Smooth muscle cell (in vitro differentiated cells): ENCODE measurements at regions not wholly inside any gene's neighbourhood (a gene's known extent, or its start where the extent isn't known, plus 50 kb on each side); places are given as distances from the start of the nearest gene placed in this dataset.

ENCODE experiments used
- DNase-seq: peaks from one replicate; lab custom pipeline; 2025; ENCODE audit not compliant: unreplicated experiment; lab: John Stamatoyannopoulos, UW
- H2AFZ ChIP-seq: fragments of 200-600 bp; sonication (generic); 2 replicates; pipeline ENCODE4 v1.6.0; 2016; ENCODE audit warnings: antibody characterized with exemption, low read depth, mild to moderate bottlenecking
- H3F3A ChIP-seq: fragments of 200-600 bp; sonication (generic); 2 replicates; pipeline ENCODE4 v1.6.0; 2017; ENCODE audit warnings: antibody characterized with exemption, low read depth
- H3K27ac ChIP-seq: fragments of 200-600 bp; sonication (generic); 2 replicates; pipeline ENCODE4 v1.5.1; 2016; ENCODE audit warnings: low read depth, mild to moderate bottlenecking
- H3K27me3 ChIP-seq: fragments of 200-600 bp; sonication (generic); 2 replicates; pipeline ENCODE4 v1.6.1; 2016; ENCODE audit warnings: low read depth, mild to moderate bottlenecking
- H3K36me3 ChIP-seq: fragments of 200-600 bp; sonication (generic); 2 replicates; pipeline ENCODE4 v1.5.1; 2016; ENCODE audit warnings: low read depth
- H3K4me1 ChIP-seq: fragments of 200-600 bp; sonication (generic); 2 replicates; pipeline ENCODE4 v1.5.1; 2016; ENCODE audit warnings: low read depth
- H3K4me2 ChIP-seq: fragments of 200-600 bp; sonication (generic); 2 replicates; pipeline ENCODE4 v1.6.0; 2016; ENCODE audit warnings: mild to moderate bottlenecking
- H3K4me3 ChIP-seq: fragments of 200-600 bp; sonication (generic); 2 replicates; pipeline ENCODE4 v1.5.1; 2016; ENCODE audit warnings: mild to moderate bottlenecking
- H3K79me2 ChIP-seq: fragments of 200-600 bp; sonication (generic); 2 replicates; pipeline ENCODE4 v1.6.0; 2016; ENCODE audit warnings: low read depth, mild to moderate bottlenecking
- H3K9ac ChIP-seq: fragments of 200-600 bp; sonication (generic); 2 replicates; pipeline ENCODE4 v1.6.0; 2016; ENCODE audit warnings: low read depth
- H3K9me3 ChIP-seq: fragments of 200-600 bp; sonication (generic); replicated peaks from 2 replicates; pipeline ENCODE4 v1.5.1; 2016; ENCODE audit warnings: low read depth
- H4K20me1 ChIP-seq: fragments of 200-600 bp; sonication (generic); 2 replicates; pipeline ENCODE4 v1.6.0; 2016; ENCODE audit warnings: low read depth
- WGBS: methylation state at CpG from one replicate; pipeline ENCODE4 v1.1.7; 2016; ENCODE audit warnings: low lambda C conversion rate; 5-methylcytosine and 5-hydroxymethylcytosine counted together
- TF ChIP-seq, protein P1 (sequence below): fragments of 200-600 bp; sonication (generic); IDR thresholded peaks from 2 replicates; pipeline ENCODE4 v1.5.1; 2017; ENCODE audit warnings: borderline replicate concordance, mild to moderate bottlenecking, antibody characterized with exemption; ENCODE audit not compliant: insufficient read depth, poor library complexity, severe bottlenecking

- no peaks in the 10 kb centered on the region for H3K79me2 ChIP-seq
- no peaks in the 10 kb centered on the region for H3K9me3 ChIP-seq
- DNase-seq: no peak
- no peaks in the 10 kb centered on the region for H3K27me3 ChIP-seq
- H3K36me3 ChIP-seq: no peaks in the 10 kb centered on the region
- no peak overlapping the region for H3K4me3 ChIP-seq
- no peak overlapping the region for H2AFZ ChIP-seq
- H3F3A ChIP-seq: no peaks in the 10 kb centered on the region
- H3K4me1 ChIP-seq: no peaks in the 10 kb centered on the region
- H3K27ac ChIP-seq: no peak overlapping the region
- no peaks in the 10 kb centered on the region for H4K20me1 ChIP-seq
- H3K4me2 ChIP-seq: no peak overlapping the region
- WGBS: 66% methylated on average over 4 of the region's 4 CpGs
- no peak overlapping the region for H3K9ac ChIP-seq
- TF ChIP-seq, protein P1, sequence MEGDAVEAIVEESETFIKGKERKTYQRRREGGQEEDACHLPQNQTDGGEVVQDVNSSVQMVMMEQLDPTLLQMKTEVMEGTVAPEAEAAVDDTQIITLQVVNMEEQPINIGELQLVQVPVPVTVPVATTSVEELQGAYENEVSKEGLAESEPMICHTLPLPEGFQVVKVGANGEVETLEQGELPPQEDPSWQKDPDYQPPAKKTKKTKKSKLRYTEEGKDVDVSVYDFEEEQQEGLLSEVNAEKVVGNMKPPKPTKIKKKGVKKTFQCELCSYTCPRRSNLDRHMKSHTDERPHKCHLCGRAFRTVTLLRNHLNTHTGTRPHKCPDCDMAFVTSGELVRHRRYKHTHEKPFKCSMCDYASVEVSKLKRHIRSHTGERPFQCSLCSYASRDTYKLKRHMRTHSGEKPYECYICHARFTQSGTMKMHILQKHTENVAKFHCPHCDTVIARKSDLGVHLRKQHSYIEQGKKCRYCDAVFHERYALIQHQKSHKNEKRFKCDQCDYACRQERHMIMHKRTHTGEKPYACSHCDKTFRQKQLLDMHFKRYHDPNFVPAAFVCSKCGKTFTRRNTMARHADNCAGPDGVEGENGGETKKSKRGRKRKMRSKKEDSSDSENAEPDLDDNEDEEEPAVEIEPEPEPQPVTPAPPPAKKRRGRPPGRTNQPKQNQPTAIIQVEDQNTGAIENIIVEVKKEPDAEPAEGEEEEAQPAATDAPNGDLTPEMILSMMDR: no peak
These were observed 289.5 kb upstream of the IL12B start for GRCh38 chr5:159619826-159620225.

DNA sequence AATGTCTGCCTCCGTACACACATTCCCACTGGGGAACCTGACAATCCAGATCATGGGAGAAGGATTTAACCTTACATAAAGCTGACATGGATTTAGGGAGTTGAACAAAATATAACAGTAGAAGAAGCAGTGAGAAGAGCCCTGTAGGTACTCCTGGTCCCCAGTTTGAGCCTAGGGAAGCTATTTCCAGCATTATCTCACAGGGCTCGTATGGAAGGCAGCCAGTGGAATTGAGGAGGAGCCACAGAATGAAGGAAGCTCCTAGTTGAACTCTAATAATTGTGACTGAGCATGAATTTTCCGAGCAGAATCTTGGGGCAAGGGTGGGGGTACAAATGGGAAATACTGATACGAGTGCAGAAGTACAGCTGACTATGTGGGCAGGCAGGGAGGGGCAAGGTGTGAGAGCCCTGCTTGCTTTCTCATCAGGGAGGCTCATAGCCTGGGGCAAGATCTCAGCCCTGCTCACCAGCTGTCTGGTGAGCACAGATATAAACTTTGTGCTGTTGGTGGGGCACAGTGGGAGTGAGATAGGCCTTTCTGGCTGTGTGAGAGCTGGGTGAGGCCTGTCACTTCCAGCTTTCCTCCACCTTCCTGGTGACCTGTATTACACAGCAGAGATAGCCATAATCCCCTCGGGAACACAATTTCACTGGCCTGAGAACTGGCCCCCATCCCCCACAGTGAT, 290.7 kb upstream of the IL12B start:
- TF ChIP-seq, protein P1: no peak
- Histone ChIP-seq H3K27me3 (no peaks in the 10 kb centered on the region), H3K36me3 (no peaks in the 10 kb centered on the region), H3K4me2 (no peak overlapping the region), H3K4me3 (no peak overlapping the region), H3K9me3 (no peaks in the 10 kb centered on the region), H4K20me1 (no peaks in the 10 kb centered on the region), H3K4me1 (no peaks in the 10 kb centered on the region), H3K9ac (no peak overlapping the region), H3K79me2 (no peaks in the 10 kb centered on the region), H2AFZ (no peak overlapping the region), H3K27ac (no peak overlapping the region), H3F3A (no peaks in the 10 kb centered on the region)
- whole genome bisulfite sequencing: 78% methylated on average over 5 of the region's 5 CpGs
- DNase-seq: no peak

DNA sequence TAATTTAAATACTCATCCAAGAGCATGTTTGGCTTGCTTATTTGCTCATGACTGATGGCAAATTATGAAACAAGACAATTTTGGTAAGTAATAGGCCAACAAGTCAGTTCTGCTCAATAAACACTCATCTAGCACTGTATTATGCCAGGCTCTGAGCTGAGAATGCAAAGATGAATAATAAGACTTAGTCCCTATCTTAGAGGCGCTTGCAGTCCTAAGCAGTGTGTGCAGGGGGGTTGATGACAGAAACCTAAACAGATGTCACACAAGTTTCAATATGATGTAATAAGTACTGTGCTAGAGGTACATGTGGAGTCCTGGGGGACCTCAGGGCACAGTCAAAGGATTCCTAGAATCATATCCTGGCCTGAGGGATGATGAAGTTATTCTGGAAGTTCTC, 287.6 kb upstream of the ADRA1B start:
- H3K27ac ChIP-seq: no peak overlapping the region
- no peak overlapping the region for H3K9ac ChIP-seq
- no peak overlapping the region for H3K4me3 ChIP-seq
- no peak overlapping the region for H2AFZ ChIP-seq
- no peaks in the 10 kb centered on the region for H4K20me1 ChIP-seq
- H3K4me1 ChIP-seq: no peaks in the 10 kb centered on the region
- H3K79me2 ChIP-seq: no peaks in the 10 kb centered on the region
- H3K9me3 ChIP-seq: no peaks in the 10 kb centered on the region
- H3K4me2 ChIP-seq: no peak overlapping the region
- DNase-seq: no peak
- H3F3A ChIP-seq: no peaks in the 10 kb centered on the region
- 94% methylated on average over 1 of the region's 1 CpG for WGBS
- TF ChIP-seq, protein P1: no peak
- H3K36me3 ChIP-seq: no peaks in the 10 kb centered on the region
- H3K27me3 ChIP-seq: no peaks in the 10 kb centered on the region

DNA sequence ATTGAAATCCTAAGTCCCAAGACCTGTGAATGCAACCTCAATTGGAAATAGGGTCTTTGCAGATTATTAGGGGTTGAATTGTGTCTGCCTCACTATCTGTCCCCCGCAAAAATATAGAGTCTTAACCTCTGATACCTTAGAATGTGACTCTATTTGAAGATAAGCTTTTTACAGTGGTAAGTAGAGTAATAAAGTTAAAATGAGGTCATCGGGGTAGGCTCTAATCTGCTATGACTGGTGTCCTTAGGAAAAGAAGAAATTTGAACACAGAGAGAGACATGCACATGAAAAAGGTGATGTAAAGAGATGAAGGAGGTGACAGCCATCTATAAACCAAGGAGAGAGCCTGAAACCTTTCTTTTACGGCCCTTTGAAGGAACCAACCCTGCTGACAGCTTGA, 287.1 kb upstream of the ADRA1B start:
- Histone ChIP-seq H4K20me1 (no peaks in the 10 kb centered on the region), H3K4me3 (no peak overlapping the region), H3K4me1 (no peaks in the 10 kb centered on the region), H3F3A (no peaks in the 10 kb centered on the region), H3K27ac (no peak overlapping the region), H3K36me3 (no peaks in the 10 kb centered on the region), H2AFZ (no peak overlapping the region), H3K27me3 (no peaks in the 10 kb centered on the region), H3K9ac (no peak overlapping the region), H3K9me3 (no peaks in the 10 kb centered on the region), H3K4me2 (no peak overlapping the region), H3K79me2 (no peaks in the 10 kb centered on the region)
- TF ChIP-seq, protein P1: no peak
- WGBS: 74% methylated on average over 3 of the region's 3 CpGs
- DNase-seq: no peak
